Activated CD4-positive, alpha-beta T cell treated with anti-CD3 and anti-CD28 coated beads for 4 hours (primary cell): ENCODE measurements at regions not wholly inside any gene's neighbourhood (a gene's known extent, or its start where the extent isn't known, plus 50 kb on each side); places are given as distances from the start of the nearest gene placed in this dataset.

Source experiments
- DNase-seq, 2 donors: peaks; one replicate each; pipeline ENCODE4 v3.0.0-alpha.2; 2020

GRCh38 chr2:6759689-6760088 lies 106.0 kb downstream of the CMPK2 start:
- DNase-seq: no peak

- DNase-seq: no peak
Observed at GRCh38 chr2:6760132-6760531, 105.6 kb downstream of the CMPK2 start.

GRCh38 chr2:6764968-6765723 lies 100.6 kb downstream of the CMPK2 start:
- no peak for DNase-seq

- DNase-seq: no peak
Observed at GRCh38 chr2:6769346-6769745, 96.4 kb downstream of the CMPK2 start.

GRCh38 chr2:6770006-6770405 lies 95.7 kb downstream of the CMPK2 start:
- no peak for DNase-seq

GRCh38 chr2:6771634-6772611 lies 93.8 kb downstream of the CMPK2 start:
- DNase-seq: no peak

- peak; percentile 51 to 62 for DNase-seq
Observed at GRCh38 chr2:6773007-6773693, 92.6 kb downstream of the CMPK2 start.

GRCh38 chr2:6773694-6774044 lies 92.0 kb downstream of the CMPK2 start:
- DNase-seq: no peak

- no peak for DNase-seq
Observed at GRCh38 chr2:6776125-6776524, 89.6 kb downstream of the CMPK2 start.

- DNase-seq: no peak
Observed at GRCh38 chr2:6777626-6778025, 88.1 kb downstream of the CMPK2 start.

GRCh38 chr2:6780765-6781274 lies 84.9 kb downstream of the CMPK2 start:
- no peak for DNase-seq

- DNase-seq: no peak
Observed at GRCh38 chr2:6782517-6783237, 83.0 kb downstream of the CMPK2 start.

GRCh38 chr2:6783238-6783614 lies 82.5 kb downstream of the CMPK2 start:
- no peak for DNase-seq

GRCh38 chr2:6784291-6784690 lies 81.4 kb downstream of the CMPK2 start:
- no peak for DNase-seq

- DNase-seq: no peak
Observed at GRCh38 chr2:6785493-6785892, 80.2 kb downstream of the CMPK2 start.

- DNase-seq: no peak
Observed at GRCh38 chr2:6787376-6787775, 78.3 kb downstream of the CMPK2 start.

- no peak for DNase-seq
Observed at GRCh38 chr2:6788614-6789013, 77.1 kb downstream of the CMPK2 start.

- DNase-seq: no peak
Observed at GRCh38 chr2:6789559-6790138, 76.1 kb downstream of the CMPK2 start.

- no peak for DNase-seq
Observed at GRCh38 chr2:6791682-6792081, 74.0 kb downstream of the CMPK2 start.

- DNase-seq: no peak
Observed at GRCh38 chr2:6792883-6793282, 72.8 kb downstream of the CMPK2 start.

- no peak for DNase-seq
Observed at GRCh38 chr2:6793371-6793770, 72.3 kb downstream of the CMPK2 start.

GRCh38 chr2:6793913-6794312 lies 71.8 kb downstream of the CMPK2 start:
- DNase-seq: no peak
